GM19395 (cell line): ENCODE measurements at regions not wholly inside any gene's neighbourhood (a gene's known extent, or its start where the extent isn't known, plus 50 kb on each side); places are given as distances from the start of the nearest gene placed in this dataset.
"Not testable (repeated sequence)": the region's sequence is repeated elsewhere in the genome, so short reads cannot be mapped to it uniquely, and the experiment has no call there.

Experiments used
- ATAC-seq: cut with Tn5 transposase; IDR thresholded peaks from one replicate; pipeline ENCODE4 v1.9.1; 2021; ENCODE audit warnings: mild to moderate bottlenecking, moderate library complexity; ENCODE audit not compliant: unreplicated experiment

- ATAC-seq: no peak
Observed at GRCh38 chr7:69419934-69420333, 178.3 kb upstream of the AUTS2 start.

GRCh38 chr7:69422574-69422985 lies 175.7 kb upstream of the AUTS2 start:
- ATAC-seq: no peak

- ATAC-seq: no peak
Observed at GRCh38 chr7:69426705-69427104, 171.6 kb upstream of the AUTS2 start.

GRCh38 chr7:69428089-69428488 lies 170.2 kb upstream of the AUTS2 start:
- ATAC-seq: no peak

- no peak for ATAC-seq
Observed at GRCh38 chr7:69429911-69430383, 168.3 kb upstream of the AUTS2 start.

- no peak for ATAC-seq
Observed at GRCh38 chr7:69430384-69431021, 167.8 kb upstream of the AUTS2 start.

- no peak for ATAC-seq
Observed at GRCh38 chr7:69431626-69432025, 166.6 kb upstream of the AUTS2 start.

GRCh38 chr7:69432276-69432675 lies 166.0 kb upstream of the AUTS2 start:
- not testable (repeated sequence) for ATAC-seq

- no peak for ATAC-seq
Observed at GRCh38 chr7:69433081-69433480, 165.2 kb upstream of the AUTS2 start.

- no peak for ATAC-seq
Observed at GRCh38 chr7:69434398-69434815, 163.9 kb upstream of the AUTS2 start.

GRCh38 chr7:69435711-69436110 lies 162.6 kb upstream of the AUTS2 start:
- no peak for ATAC-seq

GRCh38 chr7:69436946-69437345 lies 161.3 kb upstream of the AUTS2 start:
- ATAC-seq: no peak

- ATAC-seq: no peak
Observed at GRCh38 chr7:69438584-69439412, 159.5 kb upstream of the AUTS2 start.

GRCh38 chr7:69439636-69440325 lies 158.5 kb upstream of the AUTS2 start:
- ATAC-seq: no peak

GRCh38 chr7:69440976-69441375 lies 157.3 kb upstream of the AUTS2 start:
- ATAC-seq: no peak

- ATAC-seq: no peak
Observed at GRCh38 chr7:69443136-69443535, 155.1 kb upstream of the AUTS2 start.

GRCh38 chr7:69445541-69445940 lies 152.7 kb upstream of the AUTS2 start:
- no peak for ATAC-seq

GRCh38 chr7:69446213-69446612 lies 152.1 kb upstream of the AUTS2 start:
- not testable (repeated sequence) for ATAC-seq

GRCh38 chr7:69448071-69448470 lies 150.2 kb upstream of the AUTS2 start:
- no peak for ATAC-seq

GRCh38 chr7:69450456-69450855 lies 147.8 kb upstream of the AUTS2 start:
- no peak for ATAC-seq

GRCh38 chr7:69451715-69452114 lies 146.6 kb upstream of the AUTS2 start:
- no peak for ATAC-seq

GRCh38 chr7:69452797-69453196 lies 145.5 kb upstream of the AUTS2 start:
- no peak for ATAC-seq
